Ecto neural progenitor cell (in vitro differentiated cells): ENCODE measurements at regions not wholly inside any gene's neighbourhood (a gene's known extent, or its start where the extent isn't known, plus 50 kb on each side); places are given as distances from the start of the nearest gene placed in this dataset.

Experiments used
- DNase-seq: peaks from one replicate; pipeline ENCODE4 v3.0.0-alpha.2; 2018; ENCODE audit warnings: low spot score

- DNase-seq, result no peak
Measured at GRCh38 chr11:81174646-81175330, 1558.9 kb downstream of the FAM181B start.

- no peak for DNase-seq
Measured at GRCh38 chr11:81165164-81165563, 1568.5 kb downstream of the FAM181B start.

GRCh38 chr11:81159900-81160299 is 1573.8 kb downstream of the FAM181B start:
- no peak for DNase-seq

GRCh38 chr11:81135570-81135969 is 1598.1 kb downstream of the FAM181B start:
- no peak for DNase-seq

GRCh38 chr11:81129618-81130017 is 1604.0 kb downstream of the FAM181B start:
- DNase-seq, result no peak

GRCh38 chr11:81112718-81113117 is 1620.9 kb downstream of the FAM181B start:
- no peak for DNase-seq

GRCh38 chr11:81104051-81104450 is 1629.6 kb downstream of the FAM181B start:
- no peak for DNase-seq

GRCh38 chr11:81098471-81098870 is 1635.2 kb downstream of the FAM181B start:
- DNase-seq, result no peak

- no peak for DNase-seq
Measured at GRCh38 chr11:81092522-81092921, 1641.1 kb downstream of the FAM181B start.

- no peak for DNase-seq
Measured at GRCh38 chr11:81089242-81089641, 1644.4 kb downstream of the FAM181B start.

- no peak for DNase-seq
Measured at GRCh38 chr11:81080476-81080875, 1639.6 kb upstream of the TENM4 start.

- DNase-seq, result no peak
Measured at GRCh38 chr11:81072273-81072672, 1631.4 kb upstream of the TENM4 start.

- no peak for DNase-seq
Measured at GRCh38 chr11:81071606-81072005, 1630.8 kb upstream of the TENM4 start.

- no peak for DNase-seq
Measured at GRCh38 chr11:81070948-81071347, 1630.1 kb upstream of the TENM4 start.

GRCh38 chr11:81059356-81059755 is 1618.5 kb upstream of the TENM4 start:
- DNase-seq, result no peak

- no peak for DNase-seq
Measured at GRCh38 chr11:81052344-81053158, 1611.7 kb upstream of the TENM4 start.

- DNase-seq, result no peak
Measured at GRCh38 chr11:81039916-81040524, 1599.2 kb upstream of the TENM4 start.

- no peak for DNase-seq
Measured at GRCh38 chr11:81036168-81036870, 1595.5 kb upstream of the TENM4 start.

- DNase-seq, result no peak
Measured at GRCh38 chr11:81033779-81034540, 1593.1 kb upstream of the TENM4 start.

- DNase-seq, result no peak
Measured at GRCh38 chr11:81032906-81033305, 1592.1 kb upstream of the TENM4 start.

GRCh38 chr11:81030186-81030585 is 1589.4 kb upstream of the TENM4 start:
- no peak for DNase-seq

GRCh38 chr11:81026032-81026431 is 1585.2 kb upstream of the TENM4 start:
- no peak for DNase-seq
